Esophagus squamous epithelium (tissue), 4 donors: ENCODE measurements at regions not wholly inside any gene's neighbourhood (a gene's known extent, or its start where the extent isn't known, plus 50 kb on each side); places are given as distances from the start of the nearest gene placed in this dataset.

Experiments
- POLR2A ChIP-seq, 4 donors: fragments of 450-650 bp; IDR thresholded peaks; one replicate each; pipeline ENCODE4 v1.6.1; 2017; ENCODE audit warnings: antibody characterized with exemption in 4 of 4, mild to moderate bottlenecking in 4 of 4, moderate library complexity in 3 of 4
- TF ChIP-seq, protein P1 (sequence below), 6 experiments: fragments of 450-650 bp in 4 of 6; fragments of 200-600 bp in 2 of 6; sonication (generic) in 2 of 6; IDR thresholded peaks; one replicate each; pipeline ENCODE4 v1.5.1; 2016 to 2019; ENCODE audit warnings: antibody characterized with exemption in 6 of 6, mild to moderate bottlenecking in 4 of 6, moderate library complexity in 4 of 6

DNA sequence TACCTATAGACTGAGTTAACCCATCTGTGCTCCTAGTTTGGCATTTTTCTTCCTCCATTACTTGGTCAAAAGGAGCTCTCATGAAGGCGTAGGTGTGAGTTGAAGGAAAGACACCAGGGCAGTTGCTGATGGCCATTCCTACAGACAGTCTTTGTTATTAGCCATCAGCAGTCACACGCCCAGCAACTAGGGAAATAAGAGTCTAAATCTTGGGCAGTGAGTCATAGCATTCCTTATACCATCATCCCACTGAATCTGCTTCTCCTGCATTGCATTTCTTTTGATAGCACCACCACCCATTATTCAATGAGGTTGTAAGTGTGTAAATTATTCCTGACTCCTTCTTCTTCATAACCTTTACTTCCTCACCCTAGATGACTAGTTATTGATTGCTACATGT lies 150.9 kb upstream of the IGF1 start:
- TF ChIP-seq, protein P1, sequence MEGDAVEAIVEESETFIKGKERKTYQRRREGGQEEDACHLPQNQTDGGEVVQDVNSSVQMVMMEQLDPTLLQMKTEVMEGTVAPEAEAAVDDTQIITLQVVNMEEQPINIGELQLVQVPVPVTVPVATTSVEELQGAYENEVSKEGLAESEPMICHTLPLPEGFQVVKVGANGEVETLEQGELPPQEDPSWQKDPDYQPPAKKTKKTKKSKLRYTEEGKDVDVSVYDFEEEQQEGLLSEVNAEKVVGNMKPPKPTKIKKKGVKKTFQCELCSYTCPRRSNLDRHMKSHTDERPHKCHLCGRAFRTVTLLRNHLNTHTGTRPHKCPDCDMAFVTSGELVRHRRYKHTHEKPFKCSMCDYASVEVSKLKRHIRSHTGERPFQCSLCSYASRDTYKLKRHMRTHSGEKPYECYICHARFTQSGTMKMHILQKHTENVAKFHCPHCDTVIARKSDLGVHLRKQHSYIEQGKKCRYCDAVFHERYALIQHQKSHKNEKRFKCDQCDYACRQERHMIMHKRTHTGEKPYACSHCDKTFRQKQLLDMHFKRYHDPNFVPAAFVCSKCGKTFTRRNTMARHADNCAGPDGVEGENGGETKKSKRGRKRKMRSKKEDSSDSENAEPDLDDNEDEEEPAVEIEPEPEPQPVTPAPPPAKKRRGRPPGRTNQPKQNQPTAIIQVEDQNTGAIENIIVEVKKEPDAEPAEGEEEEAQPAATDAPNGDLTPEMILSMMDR (IDR thresholded peaks at IDR 0.05), result no peak
- TF ChIP-seq POLR2A (IDR thresholded peaks at IDR 0.05), result no peak
